PC-9 (cell line): ENCODE measurements at regions not wholly inside any gene's neighbourhood (a gene's known extent, or its start where the extent isn't known, plus 50 kb on each side); places are given as distances from the start of the nearest gene placed in this dataset.

Experiments used
- BruUV-seq: library from RNA; stranded (reverse); fragments of 400-500 nt; replicated peaks from 2 replicates; lab custom pipeline; 2021; lab: Mats Ljungman, UMichigan
- CTCF ChIA-PET: fragments of 300-600 bp; sonication (Branson Sonifier 250); formaldehyde crosslinking; loops from one replicate; lab custom pipeline; 2022; ENCODE audit warnings: antibody characterized with exemption; lab: Charles Lee
- POLR2A ChIA-PET: fragments of 300-600 bp; sonication (Branson Sonifier 250); formaldehyde crosslinking; loops from one replicate; lab custom pipeline; 2022; ENCODE audit warnings: antibody characterized with exemption; ENCODE audit not compliant: unreplicated experiment; lab: Charles Lee
- DNase-seq, 2 experiments: peaks; one replicate each; pipeline versions ENCODE4 v3.0.0 to v3.0.0-alpha.2; 2015 to 2022; ENCODE audit warnings: mixed read lengths in 1 of 2
- H2AFZ ChIP-seq: fragments of 200-600 bp; sonication (generic); 2 replicates; pipeline ENCODE4 v1.8.1; 2017; ENCODE audit warnings: antibody characterized with exemption
- H3F3A ChIP-seq: fragments of 200-600 bp; sonication (generic); 2 replicates; pipeline ENCODE4 v1.8.1; 2017; ENCODE audit warnings: antibody characterized with exemption, mild to moderate bottlenecking, low read depth; ENCODE audit not compliant: insufficient read depth
- H3K27ac ChIP-seq: fragments of 200-600 bp; sonication (generic); 2 replicates; pipeline ENCODE4 v1.6.1; 2016; ENCODE audit warnings: mixed run types
- H3K27me3 ChIP-seq: fragments of 200-600 bp; sonication (generic); 2 replicates; pipeline ENCODE4 v1.6.1; 2016; ENCODE audit warnings: low read depth, mixed run types; ENCODE audit not compliant: insufficient read depth
- H3K36me3 ChIP-seq: fragments of 200-600 bp; sonication (generic); 2 replicates; pipeline ENCODE4 v1.6.1; 2016; ENCODE audit warnings: low read depth, mixed run types
- H3K4me1 ChIP-seq: fragments of 200-600 bp; sonication (generic); replicated peaks from 2 replicates; pipeline ENCODE4 v1.6.1; 2016; ENCODE audit warnings: mixed run types; ENCODE audit not compliant: insufficient read depth
- H3K4me2 ChIP-seq: fragments of 200-600 bp; sonication (generic); 2 replicates; pipeline ENCODE4 v1.6.1; 2017; ENCODE audit warnings: mixed run types
- H3K4me3 ChIP-seq: fragments of 200-600 bp; sonication (generic); 2 replicates; pipeline ENCODE4 v1.6.1; 2016; ENCODE audit warnings: mixed run types
- H3K79me2 ChIP-seq: fragments of 200-600 bp; sonication (generic); 2 replicates; pipeline ENCODE4 v1.6.1; 2017; ENCODE audit warnings: low read depth, mixed run types
- H3K9me2 ChIP-seq: fragments of 200-600 bp; sonication (generic); 2 replicates; pipeline ENCODE4 v1.8.1; 2017; ENCODE audit warnings: mild to moderate bottlenecking; ENCODE audit not compliant: insufficient read depth
- H3K9me3 ChIP-seq: fragments of 200-600 bp; sonication (generic); 2 replicates; pipeline ENCODE4 v1.8.1; 2016; ENCODE audit warnings: low read depth; ENCODE audit not compliant: insufficient read depth
- H4K20me1 ChIP-seq: fragments of 200-600 bp; sonication (generic); 2 replicates; pipeline ENCODE4 v1.8.1; 2017; ENCODE audit not compliant: insufficient read depth
- EZH2 ChIP-seq: fragments of 200-600 bp; sonication (generic); IDR thresholded peaks from 2 replicates; pipeline ENCODE4 v1.8.0; 2017; ENCODE audit warnings: antibody characterized with exemption, low read depth
- intact Hi-C: fragments of 100-400 bp; cut with micrococcal nuclease; formaldehyde crosslinking; loops from one replicate; pipeline ENCODE4 v1.10.0; 2022; ENCODE audit not compliant: unreplicated experiment
- TF ChIP-seq, protein P1 (sequence below): fragments of 200-600 bp; sonication (generic); conservative IDR thresholded peaks from 2 replicates; pipeline ENCODE4 v1.6.1; 2017; ENCODE audit warnings: mixed run types, antibody characterized with exemption, mild to moderate bottlenecking, moderate library complexity

DNA sequence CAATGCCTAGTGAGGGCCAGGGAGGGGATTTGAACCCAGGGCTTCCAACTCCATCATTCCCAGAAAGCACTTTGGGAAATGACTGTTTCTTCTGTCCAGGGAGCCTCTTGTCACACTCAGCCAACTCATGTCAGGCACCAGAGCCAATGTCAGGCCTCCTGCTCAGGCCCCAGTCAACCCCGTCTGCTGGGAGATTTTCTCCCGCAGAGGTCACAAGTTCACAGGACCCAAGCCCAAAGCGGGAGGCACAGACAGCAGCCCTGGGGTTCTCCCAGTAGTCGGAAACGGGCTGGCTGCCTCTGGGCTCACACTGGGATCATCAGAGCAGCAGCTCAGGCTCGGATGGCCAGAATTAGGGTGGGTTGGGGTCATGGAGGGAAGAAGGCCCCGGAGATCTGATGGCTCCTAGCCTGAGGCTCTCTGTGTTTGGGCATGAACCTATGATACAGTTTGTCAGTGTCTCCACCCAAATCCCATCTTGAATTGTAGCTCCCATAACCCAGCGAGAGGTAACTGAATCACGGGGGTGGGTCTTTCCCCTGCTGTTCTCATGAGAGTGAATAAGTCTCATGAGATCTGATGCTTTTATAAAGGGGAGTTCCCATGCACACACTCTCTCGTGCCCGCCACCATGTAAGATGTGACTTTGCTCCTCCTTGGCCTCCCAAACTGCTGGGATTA lies 255.5 kb downstream of the PARN start:
- H2AFZ ChIP-seq, result no peak overlapping the region
- no peak overlapping the region for H3K4me3 ChIP-seq
- H3K27ac ChIP-seq, result no peak overlapping the region
- no peaks in the 10 kb centered on the region for H3K9me2 ChIP-seq
- ChIA-PET POLR2A (interaction anchor here (0.7 kb wide), 2 partner anchors 129 to 146 kb away, joined by 3 read pairs; no protein-coding TSS in a partner anchor), CTCF (no interaction called here)
- no peak overlapping the region for H3K4me2 ChIP-seq
- H3K4me1 ChIP-seq, result peaks cover 43% of the 10 kb centered on the region
- H4K20me1 ChIP-seq, result no peaks in the 10 kb centered on the region
- no peaks in the 10 kb centered on the region for H3K27me3 ChIP-seq
- H3K36me3 ChIP-seq, result no peaks in the 10 kb centered on the region
- TF ChIP-seq, protein P1, sequence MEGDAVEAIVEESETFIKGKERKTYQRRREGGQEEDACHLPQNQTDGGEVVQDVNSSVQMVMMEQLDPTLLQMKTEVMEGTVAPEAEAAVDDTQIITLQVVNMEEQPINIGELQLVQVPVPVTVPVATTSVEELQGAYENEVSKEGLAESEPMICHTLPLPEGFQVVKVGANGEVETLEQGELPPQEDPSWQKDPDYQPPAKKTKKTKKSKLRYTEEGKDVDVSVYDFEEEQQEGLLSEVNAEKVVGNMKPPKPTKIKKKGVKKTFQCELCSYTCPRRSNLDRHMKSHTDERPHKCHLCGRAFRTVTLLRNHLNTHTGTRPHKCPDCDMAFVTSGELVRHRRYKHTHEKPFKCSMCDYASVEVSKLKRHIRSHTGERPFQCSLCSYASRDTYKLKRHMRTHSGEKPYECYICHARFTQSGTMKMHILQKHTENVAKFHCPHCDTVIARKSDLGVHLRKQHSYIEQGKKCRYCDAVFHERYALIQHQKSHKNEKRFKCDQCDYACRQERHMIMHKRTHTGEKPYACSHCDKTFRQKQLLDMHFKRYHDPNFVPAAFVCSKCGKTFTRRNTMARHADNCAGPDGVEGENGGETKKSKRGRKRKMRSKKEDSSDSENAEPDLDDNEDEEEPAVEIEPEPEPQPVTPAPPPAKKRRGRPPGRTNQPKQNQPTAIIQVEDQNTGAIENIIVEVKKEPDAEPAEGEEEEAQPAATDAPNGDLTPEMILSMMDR, result no peak
- TF ChIP-seq EZH2, result no peak
- no peaks in the 10 kb centered on the region for H3K9me3 ChIP-seq
- intact Hi-C loops, result no loop called here
- BruUV-seq, result no TSS peak
- H3F3A ChIP-seq, result peaks cover 32% of the 10 kb centered on the region
- DNase-seq, result no peak
- no peaks in the 10 kb centered on the region for H3K79me2 ChIP-seq

DNA sequence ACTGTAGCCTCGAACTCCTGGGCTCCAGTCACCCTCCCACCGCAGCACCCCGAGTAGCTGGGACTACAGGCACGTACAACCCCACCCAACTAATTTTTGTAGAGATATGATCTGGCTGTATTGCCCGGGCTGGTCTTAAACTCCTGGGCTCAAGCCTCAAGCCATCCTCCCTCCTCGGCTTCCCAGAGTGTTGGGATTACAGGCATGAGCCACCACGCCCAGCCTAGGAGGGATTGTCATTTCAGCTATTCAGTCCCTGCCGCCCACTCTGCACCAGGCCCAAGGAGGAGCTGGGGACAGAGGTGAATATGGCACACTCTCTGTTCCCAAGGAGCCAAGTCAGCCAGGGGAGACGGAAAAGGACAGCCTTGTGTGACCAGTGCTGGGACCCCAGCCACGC lies 256.2 kb downstream of the PARN start:
- TF ChIP-seq, protein P1, result no peak
- no peak for TF ChIP-seq EZH2
- Histone ChIP-seq H3F3A (peaks cover 25% of the 10 kb centered on the region), H3K27ac (no peak overlapping the region), H3K9me2 (no peaks in the 10 kb centered on the region), H2AFZ (no peak overlapping the region), H3K36me3 (no peaks in the 10 kb centered on the region), H3K27me3 (no peaks in the 10 kb centered on the region), H3K79me2 (no peaks in the 10 kb centered on the region), H3K4me3 (no peak overlapping the region), H3K4me2 (no peak overlapping the region), H4K20me1 (no peaks in the 10 kb centered on the region), H3K4me1 (peaks cover 36% of the 10 kb centered on the region), H3K9me3 (no peaks in the 10 kb centered on the region)
- intact Hi-C loops, result no loop called here
- POLR2A ChIA-PET, result interaction anchor here (0.7 kb wide), 1 partner anchor 130 kb away, joined by 3 read pairs; no protein-coding TSS in a partner anchor
- BruUV-seq, result no TSS peak
- DNase-seq, result peak in 1 of 2 experiments; percentile 43
- CTCF ChIA-PET, result no interaction called here

DNA sequence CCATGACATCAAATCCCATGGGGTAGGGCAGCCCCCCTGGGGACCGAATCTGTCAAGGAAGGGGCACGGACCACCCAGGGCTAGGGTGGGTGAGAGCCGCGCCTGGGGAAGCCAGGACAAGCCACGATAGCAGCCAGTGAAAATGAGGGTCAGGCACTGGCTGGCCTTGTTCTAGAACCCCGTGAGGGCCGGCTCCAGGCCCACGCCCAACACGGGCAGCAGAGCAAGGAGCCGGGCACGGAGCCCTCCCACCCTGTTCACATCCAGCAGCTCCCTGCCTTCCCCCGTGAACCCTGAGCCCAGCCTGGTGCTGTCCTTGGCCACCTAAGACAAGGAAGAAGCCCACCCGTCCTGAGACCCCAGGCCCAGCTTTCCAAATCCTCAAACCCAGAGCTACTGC lies 256.7 kb downstream of the PARN start:
- Histone ChIP-seq H3K27me3 (no peaks in the 10 kb centered on the region), H3K79me2 (no peaks in the 10 kb centered on the region), H3K27ac (no peak overlapping the region), H4K20me1 (no peaks in the 10 kb centered on the region), H2AFZ (no peak overlapping the region), H3F3A (peaks cover 20% of the 10 kb centered on the region), H3K4me2 (no peak overlapping the region), H3K4me3 (no peak overlapping the region), H3K9me2 (no peaks in the 10 kb centered on the region), H3K36me3 (no peaks in the 10 kb centered on the region), H3K9me3 (no peaks in the 10 kb centered on the region), H3K4me1 (peaks cover 31% of the 10 kb centered on the region)
- ChIA-PET CTCF (no interaction called here), POLR2A (no interaction called here)
- intact Hi-C loops, result no loop called here
- BruUV-seq, result no TSS peak
- no peak for DNase-seq
- TF ChIP-seq EZH2, result no peak
- TF ChIP-seq, protein P1, result no peak
